Breast epithelium (tissue), 3 donors: ENCODE measurements at regions not wholly inside any gene's neighbourhood (a gene's known extent, or its start where the extent isn't known, plus 50 kb on each side); places are given as distances from the start of the nearest gene placed in this dataset.

Experiments
- CTCF ChIP-seq, 3 donors: fragments of 450-650 bp; IDR thresholded peaks; one replicate each; pipeline ENCODE4 v1.5.1; 2016 to 2017; ENCODE audit warnings: antibody characterized with exemption in 3 of 3, mild to moderate bottlenecking in 3 of 3, moderate library complexity in 3 of 3
- POLR2A ChIP-seq: fragments of 450-650 bp; IDR thresholded peaks from one replicate; pipeline ENCODE4 v1.6.1; 2016; ENCODE audit warnings: antibody characterized with exemption, mild to moderate bottlenecking, moderate library complexity

- TF ChIP-seq CTCF (IDR thresholded peaks at IDR 0.05) (no peak), POLR2A (no peak)
Measured at GRCh38 chr11:76282811-76283595, 76.7 kb upstream of the WNT11 start.
